K562 (cell line): ENCODE measurements at regions not wholly inside any gene's neighbourhood (a gene's known extent, or its start where the extent isn't known, plus 50 kb on each side); places are given as distances from the start of the nearest gene placed in this dataset.
"Not testable (repeated sequence)": the region's sequence is repeated elsewhere in the genome, so short reads cannot be mapped to it uniquely, and the experiment has no call there.

Experiments
- CREM ChIP-seq: IDR thresholded peaks from 2 replicates; pipeline ENCODE4 v1.6.1; 2014; ENCODE audit warnings: antibody characterized with exemption, low read depth
- POLR2AphosphoS5 ChIP-seq: IDR thresholded peaks from 2 replicates; pipeline ENCODE4 v1.6.1; 2011; ENCODE audit warnings: mild to moderate bottlenecking, low read depth, low read length, moderate library complexity; ENCODE audit not compliant: control insufficient read depth, insufficient read depth
- SMC3 ChIP-seq: conservative IDR thresholded peaks from 2 replicates; pipeline ENCODE4 v1.6.1; 2011; ENCODE audit warnings: low read depth, low read length, improper control_type of control experiment; ENCODE audit not compliant: insufficient read depth

GRCh38 chr7:106713452-106713851, 52.5 kb upstream of the CCDC71L start:
- not testable (repeated sequence) for TF ChIP-seq POLR2AphosphoS5, SMC3, CREM
